LNCAP (cell line): ENCODE measurements at regions not wholly inside any gene's neighbourhood (a gene's known extent, or its start where the extent isn't known, plus 50 kb on each side); places are given as distances from the start of the nearest gene placed in this dataset.

ENCODE experiments used
- TF ChIP-seq, protein P1 (sequence below): fragments of 450-650 bp; IDR thresholded peaks from 2 replicates; pipeline ENCODE4 v1.5.1; 2017; ENCODE audit warnings: mild to moderate bottlenecking

DNA sequence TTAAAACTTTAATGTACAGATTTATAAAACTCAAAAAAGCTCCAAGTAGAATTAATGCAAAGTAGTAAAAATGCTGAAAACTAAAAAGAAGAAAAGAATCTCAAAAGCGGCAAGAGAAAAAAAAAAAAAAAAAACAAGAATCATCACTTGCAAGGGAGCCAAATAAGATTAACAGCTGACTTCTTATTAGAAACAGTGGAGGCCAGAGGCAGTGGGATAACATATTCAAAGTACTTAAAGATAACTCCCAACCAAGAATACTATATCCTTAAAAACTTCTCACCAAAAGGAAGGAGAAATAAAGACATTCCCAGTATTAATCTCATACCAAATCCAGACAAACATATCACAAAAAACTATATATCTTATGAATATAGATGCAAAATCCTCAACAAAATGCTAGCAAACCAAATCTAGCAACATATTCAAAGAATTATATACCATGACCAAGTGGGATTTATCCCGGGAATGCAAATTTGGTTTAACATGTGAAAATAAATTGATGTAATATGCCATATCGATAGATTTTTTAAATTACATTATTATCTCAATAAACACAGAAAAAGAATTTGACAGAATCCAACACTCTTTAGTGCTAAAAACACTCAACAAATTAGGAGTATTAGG lies 62.7 kb downstream of the CAMK2N1 start:
- TF ChIP-seq, protein P1, sequence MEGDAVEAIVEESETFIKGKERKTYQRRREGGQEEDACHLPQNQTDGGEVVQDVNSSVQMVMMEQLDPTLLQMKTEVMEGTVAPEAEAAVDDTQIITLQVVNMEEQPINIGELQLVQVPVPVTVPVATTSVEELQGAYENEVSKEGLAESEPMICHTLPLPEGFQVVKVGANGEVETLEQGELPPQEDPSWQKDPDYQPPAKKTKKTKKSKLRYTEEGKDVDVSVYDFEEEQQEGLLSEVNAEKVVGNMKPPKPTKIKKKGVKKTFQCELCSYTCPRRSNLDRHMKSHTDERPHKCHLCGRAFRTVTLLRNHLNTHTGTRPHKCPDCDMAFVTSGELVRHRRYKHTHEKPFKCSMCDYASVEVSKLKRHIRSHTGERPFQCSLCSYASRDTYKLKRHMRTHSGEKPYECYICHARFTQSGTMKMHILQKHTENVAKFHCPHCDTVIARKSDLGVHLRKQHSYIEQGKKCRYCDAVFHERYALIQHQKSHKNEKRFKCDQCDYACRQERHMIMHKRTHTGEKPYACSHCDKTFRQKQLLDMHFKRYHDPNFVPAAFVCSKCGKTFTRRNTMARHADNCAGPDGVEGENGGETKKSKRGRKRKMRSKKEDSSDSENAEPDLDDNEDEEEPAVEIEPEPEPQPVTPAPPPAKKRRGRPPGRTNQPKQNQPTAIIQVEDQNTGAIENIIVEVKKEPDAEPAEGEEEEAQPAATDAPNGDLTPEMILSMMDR = no peak

DNA sequence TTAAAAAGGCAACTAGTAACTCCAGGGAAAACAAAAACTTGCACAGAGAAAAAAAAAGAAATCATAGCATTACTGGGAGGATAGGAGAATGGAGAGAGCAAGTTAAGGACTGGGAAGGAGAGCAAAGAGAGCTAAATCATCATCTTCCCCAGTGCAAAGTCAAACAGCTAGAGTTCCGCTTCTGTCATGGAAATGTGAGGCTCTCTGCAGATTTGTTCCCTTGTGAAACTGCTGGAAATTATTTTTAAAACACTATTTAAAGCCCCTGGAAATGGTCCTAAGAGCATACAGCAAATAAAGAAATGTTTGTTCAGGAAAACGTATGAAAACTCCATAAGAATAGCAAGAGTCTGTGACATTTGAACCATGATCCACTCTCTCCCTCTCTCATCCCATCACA lies 64.6 kb downstream of the CAMK2N1 start:
- TF ChIP-seq, protein P1 = no peak

DNA sequence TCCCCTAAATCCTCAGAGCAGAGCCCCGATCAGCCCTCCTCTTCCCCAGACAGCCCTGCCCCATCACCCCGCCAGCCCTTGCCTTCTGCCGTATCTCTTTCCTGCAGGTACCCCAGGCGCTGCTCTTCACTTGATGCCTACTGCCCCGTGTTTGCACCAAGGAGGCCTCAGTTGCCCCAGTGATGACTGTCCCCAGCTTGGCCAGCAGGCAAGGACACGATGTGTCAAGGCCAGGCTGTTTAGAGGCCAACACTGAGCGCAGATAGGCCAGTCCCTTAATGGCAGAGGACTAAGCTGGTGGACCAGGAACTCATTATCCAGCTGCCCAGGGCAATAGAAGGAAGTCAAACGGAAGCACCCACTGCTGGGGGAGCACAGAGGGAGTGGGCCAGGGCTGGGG lies 68.4 kb downstream of the CAMK2N1 start:
- TF ChIP-seq, protein P1 = no peak

DNA sequence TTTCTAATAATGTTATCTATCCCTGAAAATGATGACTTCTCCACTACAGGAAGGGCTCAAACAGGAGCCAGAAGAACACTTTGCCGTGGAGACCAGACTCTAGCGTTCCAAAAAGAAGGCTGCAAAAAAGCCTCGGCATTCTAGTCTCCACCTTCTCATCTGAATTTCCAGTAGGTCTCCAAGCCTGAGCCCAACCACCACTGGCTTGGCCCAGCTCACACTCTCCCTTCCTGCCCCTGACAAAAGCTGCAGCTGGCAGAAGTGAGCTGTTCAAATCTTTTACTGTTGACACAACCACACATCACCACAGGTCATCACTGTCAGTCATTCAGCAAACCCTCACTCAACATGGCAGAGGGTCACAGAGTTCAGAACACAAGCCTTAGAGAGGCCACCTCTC lies 69.3 kb downstream of the CAMK2N1 start:
- TF ChIP-seq, protein P1 = no peak

DNA sequence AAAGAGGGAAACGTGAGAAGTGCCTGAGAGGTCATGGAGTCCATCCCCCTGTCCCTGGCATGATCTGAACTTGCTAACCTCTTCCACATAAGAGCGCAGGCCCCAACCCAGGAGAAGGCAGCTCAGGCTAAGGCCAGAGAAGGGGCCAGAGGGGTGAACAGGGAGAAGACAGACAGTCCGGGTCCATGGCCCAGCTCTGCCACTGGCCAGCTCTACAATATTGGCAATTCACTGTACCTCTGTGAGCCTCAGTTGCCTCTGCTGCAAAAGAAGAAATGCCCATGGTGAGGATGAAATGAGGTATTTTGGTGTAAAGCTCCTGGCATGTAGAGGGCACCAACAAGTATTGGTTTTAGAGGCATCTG lies 72.3 kb downstream of the CAMK2N1 start:
- TF ChIP-seq, protein P1 = no peak

DNA sequence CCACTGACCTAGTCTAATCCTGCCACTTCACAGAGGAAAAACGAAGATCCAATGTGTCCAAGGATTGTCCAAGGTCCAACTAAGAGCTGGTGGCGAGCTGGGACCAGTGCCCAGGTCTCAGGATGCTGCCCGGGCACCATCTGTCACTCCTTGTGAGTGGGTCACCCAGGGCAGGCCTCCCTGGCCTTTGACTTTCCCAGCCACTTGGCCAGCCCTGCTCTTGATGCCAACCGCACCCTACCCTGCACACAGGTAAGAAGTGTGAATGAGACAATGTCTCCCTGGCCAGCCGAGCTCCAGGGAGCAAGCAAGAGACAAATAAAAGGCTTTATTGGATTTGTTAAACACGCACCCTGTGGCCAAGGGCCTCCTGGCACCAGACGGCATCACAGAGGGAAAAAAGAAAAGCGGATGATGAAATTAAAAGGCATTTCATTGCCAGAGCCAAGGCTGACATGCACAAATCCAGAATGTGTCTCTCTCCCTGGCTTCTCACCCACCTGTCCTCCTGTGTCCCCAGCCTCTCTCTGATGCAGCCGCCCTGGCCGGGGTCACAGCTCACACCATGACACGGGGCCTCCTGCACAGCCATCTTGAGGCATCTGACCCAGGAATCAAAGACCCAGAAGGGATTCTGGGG lies 72.8 kb downstream of the CAMK2N1 start:
- TF ChIP-seq, protein P1 = no peak

DNA sequence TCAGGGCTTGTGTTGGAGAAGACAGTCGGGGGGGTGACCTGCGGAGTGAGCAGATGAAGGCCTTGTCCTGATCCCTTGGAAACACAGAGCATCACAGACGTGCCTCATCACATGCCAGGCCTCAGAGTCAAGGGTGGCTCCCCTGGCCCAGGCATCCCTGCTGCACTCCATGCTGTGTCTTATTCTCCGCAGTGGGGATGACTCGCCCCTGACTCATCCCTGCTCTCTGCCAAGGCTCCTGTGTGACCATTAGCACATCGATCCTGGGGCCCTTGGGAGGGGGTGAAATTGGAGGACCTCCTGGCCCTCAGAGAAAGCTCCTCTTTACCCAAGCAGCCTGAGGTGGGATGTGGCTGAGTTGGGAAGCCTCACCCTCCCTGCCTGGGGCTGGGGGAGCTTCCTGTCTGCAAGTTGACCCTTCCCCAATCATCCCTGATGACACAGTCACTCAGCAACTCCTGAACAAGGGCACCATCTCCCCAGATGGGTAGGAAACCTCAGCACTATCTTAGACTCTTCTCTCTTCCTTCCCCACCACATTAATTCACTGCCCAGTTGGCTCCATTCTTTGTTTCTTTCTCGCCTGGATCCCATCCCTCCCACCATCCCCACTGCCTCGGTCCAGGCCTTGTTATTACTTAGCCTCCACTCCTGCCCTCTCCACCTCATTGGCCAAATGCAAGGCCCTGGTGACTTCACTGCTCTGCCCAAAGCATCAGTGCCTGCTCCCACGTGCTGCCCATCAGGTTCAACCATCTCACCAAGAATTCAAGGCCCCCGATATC lies 74.6 kb downstream of the CAMK2N1 start:
- TF ChIP-seq, protein P1 = no peak
